Astrocyte (in vitro differentiated cells and primary cell): ENCODE measurements at regions not wholly inside any gene's neighbourhood (a gene's known extent, or its start where the extent isn't known, plus 50 kb on each side); places are given as distances from the start of the nearest gene placed in this dataset.
"Not testable (repeated sequence)": the region's sequence is repeated elsewhere in the genome, so short reads cannot be mapped to it uniquely, and the experiment has no call there.

Experiments used
- DNase-seq: peaks from one replicate; pipeline ENCODE4 v3.0.0-alpha.2; 2010; ENCODE audit warnings: low read depth
- FAIRE-seq: peaks from 2 replicates; lab custom pipeline; 2011; peaks lifted over from hg19 to GRCh38; lab: Jason Lieb, UNC
- H2AFZ ChIP-seq: 2 replicates; pipeline ENCODE4 v1.6.0; 2012; ENCODE audit warnings: low read depth, low read length, inconsistent platforms
- H3K27ac ChIP-seq: 2 replicates; pipeline ENCODE4 v1.5.1; 2011; ENCODE audit warnings: low read depth, low read length, inconsistent platforms
- H3K27me3 ChIP-seq: 2 replicates; pipeline ENCODE4 v1.6.0; 2011; ENCODE audit warnings: low read length, inconsistent platforms; ENCODE audit not compliant: insufficient read depth
- H3K36me3 ChIP-seq: 2 replicates; pipeline ENCODE4 v1.5.1; 2011; ENCODE audit warnings: low read length, inconsistent platforms; ENCODE audit not compliant: insufficient read depth
- H3K4me1 ChIP-seq: 2 replicates; pipeline ENCODE4 v1.5.1; 2011; ENCODE audit warnings: low read length, inconsistent platforms; ENCODE audit not compliant: insufficient read depth
- H3K4me2 ChIP-seq: 2 replicates; pipeline ENCODE4 v1.6.0; 2012; ENCODE audit warnings: low read length, inconsistent platforms
- H3K4me3 ChIP-seq: 2 replicates; pipeline ENCODE4 v1.5.1; 2011; ENCODE audit warnings: low read depth, mild to moderate bottlenecking, low read length, inconsistent platforms; ENCODE audit not compliant: insufficient read depth
- H3K79me2 ChIP-seq: 2 replicates; pipeline ENCODE4 v1.6.0; 2012; ENCODE audit warnings: mild to moderate bottlenecking, low read length, inconsistent platforms; ENCODE audit not compliant: insufficient read depth
- H3K9ac ChIP-seq: 2 replicates; pipeline ENCODE4 v1.6.0; 2012; ENCODE audit warnings: mild to moderate bottlenecking, low read length, inconsistent platforms
- H3K9me3 ChIP-seq: 2 replicates; pipeline ENCODE4 v1.5.1; 2012; ENCODE audit warnings: low read depth, mild to moderate bottlenecking, low read length, inconsistent platforms; ENCODE audit not compliant: insufficient read depth
- H4K20me1 ChIP-seq: 2 replicates; pipeline ENCODE4 v1.6.0; 2012; ENCODE audit warnings: low read length, inconsistent platforms; ENCODE audit not compliant: insufficient read depth
- H3K27ac Mint-ChIP-seq: one replicate; pipeline ENCODE4 v1.8.0; 2021; ENCODE audit warnings: mild to moderate bottlenecking, mixed read lengths; ENCODE audit not compliant: unreplicated experiment
- H3K27me3 Mint-ChIP-seq: one replicate; pipeline ENCODE4 v1.8.0; 2021; ENCODE audit warnings: low read depth, mixed read lengths; ENCODE audit not compliant: unreplicated experiment
- H3K36me3 Mint-ChIP-seq: one replicate; pipeline ENCODE4 v1.8.0; 2021; ENCODE audit warnings: low read depth, mixed read lengths; ENCODE audit not compliant: unreplicated experiment
- H3K4me1 Mint-ChIP-seq: one replicate; pipeline ENCODE4 v1.8.0; 2021; ENCODE audit warnings: low read depth, mixed read lengths; ENCODE audit not compliant: unreplicated experiment
- H3K4me3 Mint-ChIP-seq: one replicate; pipeline ENCODE4 v1.8.0; 2021; ENCODE audit warnings: mild to moderate bottlenecking, moderate library complexity, mixed read lengths; ENCODE audit not compliant: unreplicated experiment
- H3K9me3 Mint-ChIP-seq: one replicate; pipeline ENCODE4 v1.8.0; 2021; ENCODE audit warnings: mild to moderate bottlenecking, mixed read lengths; ENCODE audit not compliant: unreplicated experiment
- EZH2 ChIP-seq: IDR thresholded peaks from 2 replicates; pipeline ENCODE4 v1.6.1; 2012; ENCODE audit warnings: mild to moderate bottlenecking, low read length, inconsistent platforms; ENCODE audit not compliant: insufficient read depth
- TF ChIP-seq, protein P1 (sequence below): IDR thresholded peaks from 2 replicates; pipeline ENCODE4 v1.5.1; 2011; ENCODE audit warnings: low read depth, mild to moderate bottlenecking, inconsistent platforms, low read length, moderate library complexity; ENCODE audit not compliant: insufficient read depth

DNA sequence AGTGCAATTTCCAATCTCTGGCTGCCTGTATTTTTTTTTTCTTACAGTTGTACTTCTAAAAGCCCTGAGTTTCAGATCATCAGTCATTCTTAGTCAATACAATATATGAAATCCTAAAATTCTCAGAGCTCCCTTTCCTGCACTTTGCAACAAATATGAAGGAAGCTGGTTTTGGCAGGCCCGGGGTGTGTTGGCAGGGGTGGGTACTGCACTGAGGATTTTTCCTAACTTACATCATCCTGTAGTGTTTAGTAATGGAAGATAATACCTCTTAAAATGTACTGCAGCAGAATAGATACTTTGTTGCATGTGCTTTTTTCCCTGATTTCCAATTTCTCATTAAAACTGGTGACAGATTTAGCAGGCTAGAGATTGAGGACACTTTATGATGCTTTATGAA lies 374.6 kb downstream of the PTH2R start:
- Mint-ChIP-seq H3K36me3 (no peaks in the 10 kb centered on the region), H3K27ac (no peak overlapping the region), H3K9me3 (peaks cover 1% of the 10 kb centered on the region), H3K4me3 (no peak overlapping the region), H3K27me3 (no peaks in the 10 kb centered on the region), H3K4me1 (no peaks in the 10 kb centered on the region)
- no peaks in the 10 kb centered on the region for H3K4me1 ChIP-seq
- TF ChIP-seq, protein P1, sequence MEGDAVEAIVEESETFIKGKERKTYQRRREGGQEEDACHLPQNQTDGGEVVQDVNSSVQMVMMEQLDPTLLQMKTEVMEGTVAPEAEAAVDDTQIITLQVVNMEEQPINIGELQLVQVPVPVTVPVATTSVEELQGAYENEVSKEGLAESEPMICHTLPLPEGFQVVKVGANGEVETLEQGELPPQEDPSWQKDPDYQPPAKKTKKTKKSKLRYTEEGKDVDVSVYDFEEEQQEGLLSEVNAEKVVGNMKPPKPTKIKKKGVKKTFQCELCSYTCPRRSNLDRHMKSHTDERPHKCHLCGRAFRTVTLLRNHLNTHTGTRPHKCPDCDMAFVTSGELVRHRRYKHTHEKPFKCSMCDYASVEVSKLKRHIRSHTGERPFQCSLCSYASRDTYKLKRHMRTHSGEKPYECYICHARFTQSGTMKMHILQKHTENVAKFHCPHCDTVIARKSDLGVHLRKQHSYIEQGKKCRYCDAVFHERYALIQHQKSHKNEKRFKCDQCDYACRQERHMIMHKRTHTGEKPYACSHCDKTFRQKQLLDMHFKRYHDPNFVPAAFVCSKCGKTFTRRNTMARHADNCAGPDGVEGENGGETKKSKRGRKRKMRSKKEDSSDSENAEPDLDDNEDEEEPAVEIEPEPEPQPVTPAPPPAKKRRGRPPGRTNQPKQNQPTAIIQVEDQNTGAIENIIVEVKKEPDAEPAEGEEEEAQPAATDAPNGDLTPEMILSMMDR: no peak
- TF ChIP-seq EZH2: no peak
- H3K27ac ChIP-seq: no peak overlapping the region
- no peaks in the 10 kb centered on the region for H3K27me3 ChIP-seq
- DNase-seq: no peak
- H3K79me2 ChIP-seq: no peaks in the 10 kb centered on the region
- no peak overlapping the region for H3K4me2 ChIP-seq
- no peak overlapping the region for H2AFZ ChIP-seq
- H3K9me3 ChIP-seq: no peaks in the 10 kb centered on the region
- H3K36me3 ChIP-seq: no peaks in the 10 kb centered on the region
- H3K4me3 ChIP-seq: no peak overlapping the region
- no peaks in the 10 kb centered on the region for H4K20me1 ChIP-seq
- H3K9ac ChIP-seq: no peak overlapping the region
- FAIRE-seq: no peak

DNA sequence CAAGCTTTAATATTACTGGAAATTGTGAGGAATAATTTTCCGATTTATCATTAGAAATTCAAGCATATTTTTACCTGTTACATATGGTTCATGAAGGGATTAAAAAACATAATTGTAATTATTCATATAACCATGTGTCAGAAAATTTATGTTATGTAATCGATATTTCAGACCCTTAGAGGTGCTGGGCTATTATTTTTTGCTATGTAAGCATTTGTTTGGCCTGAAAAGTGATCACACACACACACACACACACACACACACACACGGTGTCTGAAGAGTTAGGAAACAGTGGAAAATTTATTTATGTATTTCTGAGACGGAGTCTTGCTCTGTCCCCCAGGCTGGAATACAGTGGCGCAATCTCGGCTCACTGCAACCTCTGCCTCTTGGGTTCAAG lies 375.5 kb downstream of the PTH2R start:
- TF ChIP-seq, protein P1: no peak
- H3K9me3 ChIP-seq: no peaks in the 10 kb centered on the region
- no peaks in the 10 kb centered on the region for H3K36me3 ChIP-seq
- no peaks in the 10 kb centered on the region for H3K36me3 Mint-ChIP-seq
- no peaks in the 10 kb centered on the region for H3K4me1 ChIP-seq
- no peak for FAIRE-seq
- H3K27ac ChIP-seq: no peak overlapping the region
- H3K4me2 ChIP-seq: no peak overlapping the region
- no peaks in the 10 kb centered on the region for H3K79me2 ChIP-seq
- peaks cover 3% of the 10 kb centered on the region for H3K9me3 Mint-ChIP-seq
- H3K4me3 Mint-ChIP-seq: no peak overlapping the region
- no peak overlapping the region for H3K9ac ChIP-seq
- no peak overlapping the region for H2AFZ ChIP-seq
- H3K4me1 Mint-ChIP-seq: no peaks in the 10 kb centered on the region
- H3K27ac Mint-ChIP-seq: no peak overlapping the region
- H4K20me1 ChIP-seq: no peaks in the 10 kb centered on the region
- H3K4me3 ChIP-seq: no peak overlapping the region
- no peak for DNase-seq
- H3K27me3 ChIP-seq: no peaks in the 10 kb centered on the region
- no peaks in the 10 kb centered on the region for H3K27me3 Mint-ChIP-seq

DNA sequence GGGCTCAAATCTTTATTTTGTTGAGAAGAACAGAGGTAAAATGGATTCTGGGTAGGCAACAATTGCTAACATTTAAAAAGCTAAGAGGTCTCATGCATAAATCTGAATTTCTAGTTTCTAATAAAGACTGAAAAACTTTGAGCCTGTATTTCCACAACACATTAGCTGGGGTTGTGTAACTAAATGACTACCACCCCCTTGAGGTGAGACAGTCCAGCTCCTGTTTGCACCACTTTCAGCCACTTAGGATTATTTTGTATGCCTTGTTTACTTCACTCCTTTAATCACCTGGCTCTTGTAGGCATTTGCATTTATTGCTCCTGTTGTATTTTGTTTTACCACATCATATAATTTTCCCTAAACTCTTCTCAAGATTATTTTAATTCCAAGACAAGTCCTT lies 376.6 kb downstream of the PTH2R start:
- H3K9me3 ChIP-seq: no peaks in the 10 kb centered on the region
- Mint-ChIP-seq H3K9me3 (peaks cover 3% of the 10 kb centered on the region), H3K4me1 (no peaks in the 10 kb centered on the region), H3K27me3 (no peaks in the 10 kb centered on the region), H3K4me3 (no peak overlapping the region), H3K27ac (no peak overlapping the region), H3K36me3 (no peaks in the 10 kb centered on the region)
- no peaks in the 10 kb centered on the region for H3K79me2 ChIP-seq
- H3K27ac ChIP-seq: no peak overlapping the region
- DNase-seq: no peak
- H3K4me1 ChIP-seq: no peaks in the 10 kb centered on the region
- no peak overlapping the region for H3K4me3 ChIP-seq
- no peak for FAIRE-seq
- no peaks in the 10 kb centered on the region for H3K27me3 ChIP-seq
- no peak for TF ChIP-seq EZH2
- TF ChIP-seq, protein P1: no peak
- H3K4me2 ChIP-seq: no peak overlapping the region
- no peaks in the 10 kb centered on the region for H4K20me1 ChIP-seq
- no peak overlapping the region for H3K9ac ChIP-seq
- no peak overlapping the region for H2AFZ ChIP-seq
- H3K36me3 ChIP-seq: no peaks in the 10 kb centered on the region

DNA sequence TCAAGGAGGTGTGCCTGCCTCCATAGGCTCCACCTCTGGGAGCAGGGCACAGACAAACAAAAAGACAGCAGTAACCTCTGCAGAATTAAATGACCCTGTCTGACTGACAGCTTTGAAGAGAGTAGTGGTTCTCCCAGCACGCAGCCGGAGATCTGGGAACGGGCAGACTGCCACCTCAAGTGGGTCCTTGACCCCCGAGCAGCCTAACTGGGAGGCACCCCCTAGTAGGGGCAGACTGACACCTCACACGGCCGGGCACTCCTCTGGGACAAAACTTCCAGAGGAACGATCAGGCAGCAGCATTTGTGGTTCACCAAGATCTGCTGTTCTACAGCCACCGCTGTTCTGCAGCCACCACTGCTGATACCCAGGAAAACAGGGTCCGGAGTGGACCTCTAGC lies 378.2 kb downstream of the PTH2R start:
- not testable (repeated sequence) for DNase-seq

More for the DNA sequence above, 378.2 kb downstream of the PTH2R start:
- H3K9ac ChIP-seq, H3K27ac Mint-ChIP-seq, H3K79me2 ChIP-seq, H3K4me2 ChIP-seq, H3K27me3 ChIP-seq, H3K4me1 Mint-ChIP-seq, H3K36me3 Mint-ChIP-seq, H3K4me1 ChIP-seq, H3K36me3 ChIP-seq, H3K27me3 Mint-ChIP-seq, H3K9me3 Mint-ChIP-seq, H2AFZ ChIP-seq, FAIRE-seq, H4K20me1 ChIP-seq, H3K4me3 Mint-ChIP-seq, H3K4me3 ChIP-seq, H3K9me3 ChIP-seq, H3K27ac ChIP-seq: not testable (repeated sequence)
